IPS DF 19.7 (cell line): ENCODE measurements at regions not wholly inside any gene's neighbourhood (a gene's known extent, or its start where the extent isn't known, plus 50 kb on each side); places are given as distances from the start of the nearest gene placed in this dataset.

Experiments
- DNase-seq: peaks from one replicate; pipeline ENCODE4 v3.0.0-alpha.2; 2013; ENCODE audit warnings: low read depth, low spot score

DNA sequence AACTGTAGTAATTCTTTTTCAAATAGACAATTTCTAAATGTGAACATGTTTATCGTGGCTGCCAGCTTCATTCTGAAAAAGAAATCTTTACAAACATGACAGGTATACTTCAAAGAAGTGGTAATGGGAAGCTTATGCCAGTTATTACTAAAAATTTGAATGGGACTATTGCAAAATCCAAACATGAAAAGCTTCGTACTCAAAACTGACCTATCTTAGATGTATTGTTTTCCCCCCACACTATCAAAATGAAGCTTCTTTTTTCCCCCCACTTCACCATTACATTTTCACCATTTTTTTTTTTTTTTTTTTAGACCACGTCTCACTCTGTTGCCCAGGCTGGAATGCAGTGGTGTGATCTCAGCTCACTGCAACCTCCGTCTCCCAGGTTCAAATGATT lies 50.4 kb upstream of the SERTAD2 start:
- no peak for DNase-seq

DNA sequence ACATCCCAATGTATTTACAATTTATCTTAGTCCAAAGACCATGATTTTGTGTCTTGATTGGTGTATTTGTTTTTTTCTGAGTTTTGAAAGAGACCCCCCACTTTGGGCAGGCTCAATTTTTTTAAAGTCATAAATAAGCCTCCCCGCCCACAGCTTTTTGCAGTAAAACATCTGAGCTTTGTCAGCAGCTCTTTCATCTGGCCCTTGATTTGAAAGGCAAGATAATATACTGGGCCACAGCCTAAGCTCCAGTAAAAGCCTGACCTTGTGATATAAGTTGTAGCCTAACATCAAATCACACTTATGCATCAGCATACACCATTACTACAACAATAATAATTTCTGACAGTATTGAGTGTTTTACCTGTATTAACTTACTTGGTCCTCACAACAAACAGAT lies 51.3 kb upstream of the SERTAD2 start:
- DNase-seq: no peak

DNA sequence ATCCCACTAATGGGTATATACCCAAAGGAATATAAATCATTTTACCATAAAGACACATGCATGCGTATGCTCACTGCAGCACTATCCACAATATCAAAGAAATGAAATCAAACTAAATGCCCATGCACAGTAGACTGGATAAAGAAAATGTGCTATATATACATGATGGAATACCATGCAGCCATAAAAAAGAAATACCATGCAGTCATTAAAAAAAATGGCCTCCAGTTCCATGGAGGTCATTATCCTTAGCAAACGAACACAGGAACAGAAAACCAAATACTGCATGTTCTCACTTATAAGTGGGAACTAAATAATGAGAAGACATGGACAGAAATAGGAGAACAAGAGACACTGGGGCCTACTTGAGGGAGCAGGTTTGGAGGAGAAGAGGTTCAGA lies 53.6 kb upstream of the SERTAD2 start:
- DNase-seq: no peak

DNA sequence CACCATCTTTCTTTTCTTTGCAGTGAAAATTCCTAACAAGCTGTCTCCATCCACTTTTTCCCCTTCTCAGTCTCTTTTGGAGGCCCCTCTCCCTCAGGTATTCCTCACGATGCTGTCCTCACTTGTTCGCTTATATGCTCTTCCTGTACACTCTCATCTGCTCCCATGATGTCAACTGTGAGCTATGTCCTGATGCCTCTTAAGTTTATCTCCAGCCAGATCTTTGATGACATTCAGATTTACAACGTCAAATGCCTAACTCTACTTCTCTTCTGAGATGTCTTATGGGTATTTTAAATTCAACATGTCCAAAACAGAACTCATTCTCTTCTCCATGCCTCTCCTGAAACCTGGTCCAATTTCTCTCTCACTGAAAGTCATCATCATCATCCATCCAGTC lies 55.1 kb upstream of the SERTAD2 start:
- DNase-seq: no peak

DNA sequence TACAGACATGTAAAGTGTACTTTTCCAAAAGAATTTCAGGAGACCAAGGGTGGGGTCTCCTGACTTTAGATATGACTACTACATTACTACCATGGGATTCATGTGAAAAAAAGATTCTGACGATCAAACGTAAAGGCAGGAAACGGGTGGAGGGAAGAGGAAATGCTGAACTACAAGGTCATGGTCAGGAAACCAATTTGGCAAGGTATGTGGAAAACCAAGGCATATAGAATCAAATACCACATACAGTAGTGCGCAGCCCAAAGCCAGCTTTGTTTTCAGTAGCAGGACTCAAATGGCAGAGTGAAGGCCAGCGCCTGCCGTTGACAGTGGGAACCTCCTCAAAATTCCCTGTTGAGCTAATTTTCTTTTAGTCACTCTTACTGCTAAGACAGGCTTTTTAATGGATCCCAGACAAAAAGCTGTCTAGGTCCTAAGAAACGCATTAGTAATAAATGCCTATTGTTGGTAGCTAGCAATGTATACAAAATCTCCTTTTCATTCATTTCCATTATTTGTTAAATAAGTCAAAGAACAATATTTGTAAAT lies 57.6 kb upstream of the SERTAD2 start:
- DNase-seq: no peak

DNA sequence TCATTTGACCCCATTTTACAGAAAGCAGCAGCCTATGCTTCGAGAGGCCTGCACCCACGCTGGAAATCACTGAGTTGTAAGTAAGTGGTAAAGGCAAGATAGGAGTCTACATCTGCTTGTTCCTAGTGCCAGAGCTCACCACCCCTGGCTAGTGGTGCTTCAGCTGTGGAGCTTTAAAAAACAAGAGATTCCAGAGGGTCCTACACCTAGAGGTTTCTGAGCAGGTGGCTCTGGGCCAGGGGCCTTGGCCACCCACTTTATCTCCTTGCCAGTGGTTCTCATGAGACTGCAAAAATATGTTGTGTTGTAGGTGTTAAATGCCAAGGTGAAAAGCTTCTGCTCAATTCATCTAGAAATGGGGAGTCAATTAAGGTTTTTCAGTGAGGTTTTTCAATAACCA lies 60.0 kb upstream of the SERTAD2 start:
- no peak for DNase-seq

DNA sequence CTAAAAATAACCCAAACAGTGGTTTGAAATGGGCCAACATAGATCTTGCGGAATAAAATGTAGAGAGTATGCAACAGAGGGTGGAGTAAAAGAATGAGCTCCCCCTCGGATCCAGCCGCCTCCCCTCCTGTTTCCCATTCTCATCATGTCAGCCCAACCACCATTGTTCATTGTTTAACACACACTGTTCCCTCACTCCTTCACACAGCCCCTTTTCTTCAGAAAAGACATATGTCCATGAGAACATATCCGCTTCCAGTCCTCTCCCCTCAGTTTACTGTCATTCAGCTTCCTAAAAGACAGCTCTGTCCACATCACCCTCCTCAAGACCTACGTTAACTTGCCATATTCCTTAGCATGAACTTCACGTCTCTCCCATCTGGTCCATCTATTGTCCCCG lies 62.9 kb upstream of the SERTAD2 start:
- no peak for DNase-seq

DNA sequence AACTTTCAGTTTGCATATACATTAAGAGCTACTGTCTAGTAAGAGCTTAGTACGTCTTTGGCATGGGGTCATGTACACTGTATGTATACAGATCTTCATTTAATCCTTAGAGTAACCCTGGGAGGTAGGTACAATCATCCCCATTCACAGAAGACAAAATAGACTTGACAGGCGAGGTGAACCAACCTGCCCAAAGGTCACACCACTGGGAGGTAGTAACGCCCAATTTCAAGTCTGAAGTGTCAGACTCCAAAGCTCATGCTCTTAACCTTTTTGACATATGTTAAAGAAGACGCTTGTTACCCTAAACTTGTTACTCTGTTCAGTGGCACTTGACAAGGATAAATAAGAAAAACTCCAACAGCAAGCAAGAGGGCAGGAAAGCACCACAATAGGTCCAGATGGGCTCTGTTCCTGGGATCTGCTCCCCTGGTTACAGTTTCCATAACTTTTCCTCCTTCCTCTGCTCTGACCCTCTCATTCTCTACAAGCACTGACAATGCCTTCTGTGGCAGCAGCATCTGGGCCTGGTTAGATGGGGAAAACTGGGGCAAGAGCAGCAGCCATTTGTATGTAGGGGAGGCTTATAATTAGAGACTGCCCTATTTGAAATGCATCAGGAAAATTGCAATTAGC lies 64.7 kb upstream of the SERTAD2 start:
- no peak for DNase-seq

DNA sequence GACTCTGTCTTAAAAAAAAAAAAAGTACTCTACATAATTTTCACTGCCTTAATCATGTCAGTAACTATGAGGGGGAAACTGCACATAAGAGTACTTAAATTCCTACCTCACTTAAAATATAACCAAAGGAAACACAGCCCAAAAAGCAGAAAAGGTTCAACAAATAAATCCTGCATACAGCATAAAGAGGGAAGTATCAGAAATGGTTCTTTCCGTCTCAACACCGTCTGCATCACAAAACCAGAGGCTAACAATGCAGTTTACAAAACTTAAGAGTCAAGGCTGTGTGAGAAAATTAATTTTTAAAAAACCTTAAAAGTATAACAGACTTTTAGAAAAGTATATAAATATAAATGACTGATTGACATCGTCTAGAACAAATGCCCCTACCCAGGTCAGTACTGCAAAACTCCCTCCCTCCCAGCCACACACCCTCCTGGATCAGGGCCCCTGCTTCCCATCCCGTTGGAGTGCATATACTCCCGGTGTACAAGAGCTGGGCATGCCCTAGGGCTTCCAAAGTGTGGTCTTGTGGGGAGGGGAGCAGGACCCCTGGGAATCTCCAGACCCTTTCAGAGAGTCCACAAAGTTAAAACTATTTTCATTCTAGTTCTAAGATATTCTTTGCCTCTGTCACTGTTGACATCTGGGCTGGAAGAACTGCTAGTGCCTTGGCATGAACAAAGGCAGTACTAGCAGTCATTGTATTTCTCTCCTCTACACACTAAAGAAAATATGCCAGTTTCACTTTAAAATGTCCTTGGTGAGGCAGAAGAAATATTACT lies 67.0 kb upstream of the SERTAD2 start:
- no peak for DNase-seq

DNA sequence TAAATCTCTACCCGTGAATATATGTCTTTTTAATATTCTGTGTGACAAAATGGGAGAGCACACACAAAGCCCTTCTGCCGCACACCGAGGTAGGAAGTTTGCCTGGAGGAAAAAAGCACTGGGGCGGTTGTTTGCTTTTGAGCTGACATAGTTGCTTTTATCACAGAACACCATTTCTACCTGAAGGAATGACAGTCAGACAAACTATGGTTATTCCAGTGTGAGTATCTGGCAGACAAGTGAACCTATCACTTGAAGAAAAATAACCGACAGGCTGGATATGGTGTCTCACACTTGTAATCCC lies 67.6 kb upstream of the SERTAD2 start:
- DNase-seq: no peak

DNA sequence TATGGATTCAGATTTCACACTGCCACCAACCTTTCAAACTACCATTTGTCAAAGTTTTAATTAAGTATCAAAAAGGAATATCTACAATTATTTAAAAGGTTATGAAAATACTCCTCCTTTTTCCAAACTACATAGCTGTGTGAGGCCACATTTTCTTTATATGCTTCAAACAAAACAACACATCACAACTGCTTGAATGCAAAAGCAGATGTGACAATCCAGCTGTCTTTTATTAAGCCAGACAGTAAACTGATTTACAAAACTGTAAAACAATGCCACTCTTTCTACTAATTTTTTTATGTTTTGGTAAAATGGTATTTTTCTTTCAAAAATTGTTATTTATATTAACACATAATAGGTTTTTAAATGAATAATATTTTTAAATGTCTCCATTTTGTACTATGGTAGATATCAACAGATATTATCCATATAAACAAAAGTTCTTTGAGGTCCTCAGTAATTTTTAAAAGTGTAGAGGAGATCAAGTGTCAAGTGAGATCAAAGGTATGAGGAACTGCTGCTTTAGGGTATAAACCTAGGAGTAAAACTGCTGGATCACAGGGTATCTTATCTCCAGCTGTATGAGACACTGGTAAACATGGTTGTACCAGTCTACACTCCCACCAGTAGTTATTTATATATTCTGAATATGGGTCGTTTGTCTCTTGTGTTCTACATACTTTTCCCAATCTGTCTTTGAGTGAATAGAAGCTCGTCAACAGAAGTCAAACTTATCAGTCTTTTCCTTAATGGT lies 68.8 kb upstream of the SERTAD2 start:
- no peak for DNase-seq

DNA sequence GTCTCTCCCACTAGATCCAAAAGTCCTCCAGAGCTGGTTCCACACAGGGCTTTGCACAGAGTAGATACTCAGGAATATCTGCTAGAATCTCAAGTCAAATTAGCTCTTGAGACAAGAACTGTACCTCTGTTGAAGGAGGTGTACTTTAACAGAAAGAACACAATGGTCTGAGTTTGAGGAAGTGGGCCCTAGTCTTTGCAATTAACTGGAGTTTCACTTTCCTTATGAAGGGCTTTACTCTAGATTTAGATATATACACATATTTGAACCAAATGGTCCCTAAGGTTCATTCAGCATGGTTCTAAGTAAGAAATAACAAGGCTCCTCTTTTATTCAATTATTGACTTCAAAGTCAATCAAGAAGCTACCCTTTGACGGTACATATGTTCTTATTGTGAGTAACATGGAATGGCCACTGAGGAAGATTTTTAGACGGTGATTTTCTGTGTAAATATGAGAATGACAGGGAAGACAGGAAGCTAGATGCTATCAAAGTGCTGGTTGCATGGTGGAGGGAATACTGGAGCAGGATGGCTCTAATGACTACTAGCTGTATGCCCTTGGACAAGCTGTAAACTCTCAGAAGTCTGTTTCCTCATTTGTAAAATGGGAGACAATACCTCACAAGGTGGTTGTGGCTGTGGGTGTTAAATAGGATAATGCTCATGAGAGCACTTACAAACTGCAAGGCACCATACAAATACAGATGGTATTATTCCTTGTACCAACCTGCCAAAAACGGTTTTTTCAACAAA lies 73.5 kb upstream of the SERTAD2 start:
- no peak for DNase-seq

DNA sequence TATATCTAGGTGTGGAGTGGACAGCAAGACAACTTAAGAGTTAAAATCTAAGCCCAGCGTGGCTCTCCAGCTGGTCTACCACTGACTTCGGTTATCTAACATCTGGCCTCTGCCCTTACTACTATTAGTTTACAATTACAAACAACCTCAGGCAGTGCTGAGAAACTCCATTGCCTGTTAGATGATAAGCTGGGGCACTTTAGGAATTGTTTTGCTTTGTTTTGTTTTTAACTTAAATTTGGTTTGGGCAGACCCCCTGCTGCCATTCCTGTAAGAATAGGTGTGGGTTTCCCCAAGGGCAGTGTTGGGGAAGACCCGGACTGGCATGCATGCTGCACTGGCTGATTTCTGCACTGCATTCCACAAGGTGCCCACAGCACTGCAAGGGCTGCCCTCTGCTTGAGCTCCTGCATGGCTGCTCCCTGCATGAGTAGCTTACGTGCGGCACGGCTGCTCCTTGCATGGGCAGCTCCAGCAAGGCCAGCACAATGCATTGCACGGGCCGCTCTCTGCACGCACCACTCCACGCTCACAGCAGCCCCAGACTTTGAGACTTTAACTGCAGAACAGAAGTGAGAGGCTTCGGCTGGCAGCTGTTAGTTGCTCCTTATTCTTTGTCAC lies 74.2 kb upstream of the SERTAD2 start:
- DNase-seq: no peak

DNA sequence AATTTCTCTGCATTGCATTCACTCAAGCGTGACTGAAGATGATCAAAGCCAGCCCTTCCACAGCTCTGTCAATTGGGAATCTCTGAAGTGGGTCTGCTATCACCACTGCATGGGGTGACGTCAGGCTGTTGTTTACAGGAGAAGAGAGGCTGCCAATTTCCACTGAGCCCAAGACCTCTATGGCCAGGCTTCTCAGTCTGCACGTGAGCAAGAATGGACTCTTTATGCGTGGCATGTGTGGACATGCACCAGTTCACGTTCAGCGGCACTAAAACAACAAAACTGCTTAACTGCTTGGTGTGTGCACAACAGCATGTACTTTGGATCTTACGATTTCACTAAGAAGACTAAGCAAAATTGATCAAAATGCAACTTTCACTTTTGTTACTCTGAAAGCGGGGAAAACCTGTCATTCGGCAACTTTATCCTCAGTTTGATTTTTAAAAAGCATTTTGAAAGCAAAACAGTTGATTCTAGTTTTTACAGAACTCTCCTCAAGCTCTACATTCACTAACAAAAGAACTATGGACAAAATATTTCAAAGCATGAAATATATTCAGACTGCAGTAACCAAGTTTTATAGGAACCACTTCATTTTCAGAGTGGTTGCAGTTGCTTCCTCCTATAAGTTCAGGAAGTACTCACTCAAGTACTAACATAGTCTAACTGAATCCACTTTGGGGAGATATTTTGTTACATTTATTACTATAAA lies 77.0 kb upstream of the SERTAD2 start:
- DNase-seq: no peak

DNA sequence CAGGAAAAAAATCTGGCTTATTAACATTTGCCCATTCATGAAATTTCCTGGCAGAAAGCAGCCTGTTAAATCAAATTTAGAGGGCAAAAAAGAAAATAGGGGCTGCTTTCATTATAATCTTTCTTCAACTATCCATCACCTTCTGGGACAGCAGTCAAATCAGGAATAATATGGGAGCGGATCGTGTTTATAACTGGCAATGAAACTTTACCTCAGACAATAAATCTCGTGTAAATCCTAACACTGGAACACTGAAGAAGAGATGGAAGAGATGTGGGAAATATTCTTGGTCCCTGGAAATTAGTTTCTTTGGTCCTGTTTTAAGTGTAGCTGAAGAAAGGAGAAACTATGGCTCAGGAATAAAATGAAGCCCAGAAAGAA lies 77.5 kb upstream of the SERTAD2 start:
- no peak for DNase-seq

DNA sequence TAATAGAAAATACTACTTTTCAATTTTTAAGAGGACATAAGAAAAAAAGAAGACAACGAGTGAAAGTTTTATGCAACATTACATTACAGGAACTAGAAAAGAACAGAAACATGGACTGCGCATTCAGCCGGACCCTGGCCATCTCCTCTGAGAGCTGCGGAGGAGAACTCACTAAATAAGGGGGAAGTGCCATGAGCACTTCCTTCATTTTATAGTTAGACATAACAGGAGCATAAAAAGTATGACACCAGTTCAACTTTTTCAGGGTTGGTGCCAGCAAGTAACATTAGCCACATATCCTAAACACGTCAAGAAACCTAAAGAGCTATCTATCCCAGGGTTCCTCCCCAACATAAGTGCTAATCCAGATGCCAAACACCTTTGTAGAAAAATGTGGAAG lies 78.0 kb upstream of the SERTAD2 start:
- no peak for DNase-seq

DNA sequence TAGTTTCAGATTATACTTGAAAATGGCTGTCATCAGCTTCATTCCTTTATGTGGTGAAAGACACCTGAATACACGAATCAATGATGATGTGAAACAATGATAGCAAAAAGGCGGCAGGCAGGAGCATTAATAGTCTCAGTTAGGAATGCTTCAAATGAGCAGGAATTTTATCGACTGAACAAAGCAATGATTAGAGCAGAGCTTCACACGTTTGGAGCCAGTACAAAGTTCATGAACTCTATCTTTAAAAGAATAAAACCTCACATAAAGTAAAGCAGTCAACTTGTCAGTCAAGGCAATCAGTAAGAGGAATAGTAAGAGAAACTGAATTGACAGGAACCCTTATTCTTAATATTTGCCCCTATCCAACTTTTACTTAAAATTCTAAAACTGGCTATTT lies 78.4 kb upstream of the SERTAD2 start:
- no peak for DNase-seq

DNA sequence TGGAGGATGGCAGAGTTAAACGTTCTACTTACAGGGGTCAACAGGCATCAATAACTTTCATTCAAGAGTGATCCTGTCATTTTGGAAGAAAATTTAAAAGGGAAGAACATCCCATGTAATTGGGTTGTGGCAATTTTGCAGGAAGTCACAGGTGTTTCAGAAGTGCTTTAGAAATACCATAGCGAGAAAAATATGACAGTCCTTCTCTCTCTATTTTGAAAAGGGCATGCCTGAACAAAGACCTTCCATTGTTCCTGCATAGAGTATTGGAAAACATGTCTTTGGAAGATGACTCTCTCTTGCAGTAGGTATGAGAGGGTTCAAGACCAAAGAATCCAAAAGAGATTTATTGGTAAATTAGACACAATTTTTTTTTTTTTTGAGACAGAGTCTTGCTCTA lies 81.8 kb upstream of the SERTAD2 start:
- no peak for DNase-seq

DNA sequence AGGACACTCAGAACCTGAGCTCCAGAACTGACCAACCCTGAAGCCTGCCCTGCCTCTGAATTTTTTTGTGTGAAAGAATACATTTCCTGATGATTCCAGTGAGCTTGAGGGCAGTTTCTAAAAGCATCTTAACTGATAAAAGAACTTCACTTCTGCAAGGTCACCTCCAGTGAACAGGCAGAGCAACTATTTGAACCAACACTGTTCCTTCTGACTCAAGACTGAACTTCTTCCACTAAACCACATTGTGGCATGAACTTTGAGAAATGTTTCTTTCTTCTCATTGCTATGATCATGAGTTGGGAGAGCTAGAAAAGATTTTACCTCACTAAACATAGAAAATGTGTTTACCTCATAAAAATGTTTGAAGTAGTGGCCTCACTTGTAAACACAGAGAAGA lies 83.8 kb upstream of the SERTAD2 start:
- DNase-seq: no peak

DNA sequence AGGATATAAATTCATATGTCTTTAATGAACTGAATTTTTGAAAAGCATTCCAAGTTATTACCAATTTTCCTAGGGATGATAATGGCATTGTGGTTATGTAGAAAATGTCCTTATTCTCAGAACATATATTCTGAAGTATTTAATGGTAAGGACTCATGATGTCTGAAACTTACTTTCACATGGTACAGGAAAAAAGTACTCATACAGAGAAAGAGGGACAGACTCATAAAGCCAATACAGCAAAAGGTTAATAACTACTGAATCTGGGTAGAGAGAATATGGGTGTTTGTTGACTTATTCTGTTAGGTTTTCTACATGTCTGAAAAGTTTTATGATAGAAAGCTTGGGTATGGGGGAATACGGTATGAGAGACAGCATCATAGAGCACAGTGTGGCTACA lies 84.3 kb upstream of the SERTAD2 start:
- no peak for DNase-seq

DNA sequence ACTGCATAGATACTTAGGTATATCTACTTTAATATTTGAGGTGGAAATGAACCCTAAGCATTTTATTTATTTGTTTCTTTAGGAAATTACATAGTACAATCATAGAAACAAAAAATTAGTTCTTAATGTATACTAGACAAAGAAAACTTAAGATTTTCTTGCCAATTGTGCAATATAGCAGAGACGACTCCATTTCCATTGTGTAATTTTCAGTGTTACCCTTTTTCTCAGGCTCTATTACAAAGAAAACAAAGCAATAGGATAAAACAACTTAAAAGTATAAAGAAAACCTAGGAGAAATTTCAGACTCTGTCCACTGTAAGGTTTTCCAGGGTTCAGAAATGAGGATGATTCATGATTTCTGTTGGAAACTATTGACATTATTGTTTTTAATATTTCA lies 89.0 kb upstream of the SERTAD2 start:
- DNase-seq: no peak
